PC-3 (cell line): ENCODE measurements at regions not wholly inside any gene's neighbourhood (a gene's known extent, or its start where the extent isn't known, plus 50 kb on each side); places are given as distances from the start of the nearest gene placed in this dataset.
A peak's percentile ranks its signal among the peaks of the same experiment; 100 is the strongest.

ENCODE experiments used
- ATAC-seq: fragments of 200-7000 bp; cut with Tn5 transposase; 2 replicates; pipeline ENCODE4 v1.9.1; 2020; ENCODE audit warnings: mild to moderate bottlenecking, moderate library complexity
- BruUV-seq: library from RNA; stranded (reverse); fragments of 400-500 nt; replicated peaks from 2 replicates; lab custom pipeline; 2021; lab: Mats Ljungman, UMichigan
- CTCF ChIA-PET: fragments of 300-600 bp; sonication (Branson Sonifier 250); formaldehyde crosslinking; loops from one replicate; lab custom pipeline; 2022; ENCODE audit warnings: antibody characterized with exemption; lab: Charles Lee
- POLR2A ChIA-PET: fragments of 300-600 bp; sonication (Branson Sonifier 250); formaldehyde crosslinking; loops from one replicate; lab custom pipeline; 2022; ENCODE audit warnings: antibody characterized with exemption; ENCODE audit not compliant: unreplicated experiment; lab: Charles Lee
- DNase-seq: peaks from one replicate; pipeline ENCODE4 v3.0.0-alpha.2; 2015
- H2AFZ ChIP-seq: fragments of 300-600 bp; sonication (generic); 2 replicates; pipeline ENCODE4 v1.6.0; 2016; ENCODE audit warnings: antibody characterized with exemption, low read length
- H3F3A ChIP-seq: fragments of 300-600 bp; sonication (generic); one replicate; pipeline ENCODE4 v1.6.0; 2017; ENCODE audit warnings: antibody characterized with exemption, low read length, control low read depth, mild to moderate bottlenecking; ENCODE audit not compliant: unreplicated experiment
- H3K27ac ChIP-seq: fragments of 300-600 bp; sonication (generic); 2 replicates; pipeline ENCODE4 v1.5.1; 2016; ENCODE audit warnings: mild to moderate bottlenecking, low read length
- H3K27me3 ChIP-seq: fragments of 300-600 bp; sonication (generic); 2 replicates; pipeline ENCODE4 v1.6.1; 2016; ENCODE audit warnings: low read length, mixed read lengths
- H3K36me3 ChIP-seq: fragments of 300-600 bp; sonication (generic); 2 replicates; pipeline ENCODE4 v1.6.1; 2016; ENCODE audit warnings: low read depth, mixed run types, low read length, mixed read lengths
- H3K4me1 ChIP-seq: fragments of 300-600 bp; sonication (generic); 2 replicates; pipeline ENCODE4 v1.5.1; 2016; ENCODE audit warnings: low read length; ENCODE audit not compliant: insufficient read depth
- H3K4me2 ChIP-seq: fragments of 300-600 bp; sonication (generic); 2 replicates; pipeline ENCODE4 v1.6.0; 2016; ENCODE audit warnings: low read length
- H3K4me3 ChIP-seq: fragments of 300-600 bp; sonication (generic); 2 replicates; pipeline ENCODE4 v1.5.1; 2016; ENCODE audit warnings: mild to moderate bottlenecking, low read length, mixed read lengths
- H3K79me2 ChIP-seq: fragments of 300-600 bp; sonication (generic); 2 replicates; pipeline ENCODE4 v1.6.1; 2017; ENCODE audit warnings: low read length, mixed read lengths
- H3K9ac ChIP-seq: fragments of 300-600 bp; sonication (generic); 2 replicates; pipeline ENCODE4 v1.6.0; 2016; ENCODE audit warnings: mild to moderate bottlenecking, low read length
- H3K9me2 ChIP-seq: fragments of 300-600 bp; sonication (generic); replicated peaks from 2 replicates; pipeline ENCODE4 v1.6.1; 2016; ENCODE audit warnings: mixed run types, low read length, mixed read lengths
- H3K9me3 ChIP-seq: fragments of 300-600 bp; sonication (generic); 2 replicates; pipeline ENCODE4 v1.6.1; 2016; ENCODE audit warnings: low read length, mixed read lengths
- H4K20me1 ChIP-seq: fragments of 300-600 bp; sonication (generic); 2 replicates; pipeline ENCODE4 v1.6.1; 2016; ENCODE audit warnings: low read length, mixed read lengths
- EZH2 ChIP-seq: fragments of 300-600 bp; sonication (generic); IDR thresholded peaks from one replicate; pipeline ENCODE4 v1.6.1; 2017; ENCODE audit warnings: antibody characterized with exemption, mild to moderate bottlenecking, low read length; ENCODE audit not compliant: unreplicated experiment
- EZH2phosphoT487 ChIP-seq: fragments of 300-600 bp; sonication (generic); IDR thresholded peaks from 2 replicates; pipeline ENCODE4 v1.6.1; 2018; ENCODE audit warnings: mild to moderate bottlenecking, antibody characterized with exemption, low read length, borderline replicate concordance
- intact Hi-C: fragments of 100-400 bp; cut with micrococcal nuclease; formaldehyde crosslinking; loops from 2 replicates; pipeline ENCODE4 v1.9.0; 2023
- TF ChIP-seq, protein P1 (sequence below): fragments of 300-600 bp; sonication (generic); conservative IDR thresholded peaks from 2 replicates; pipeline ENCODE4 v1.5.1; 2017; ENCODE audit warnings: antibody characterized with exemption, low read depth, mild to moderate bottlenecking, low read length

GRCh38 chr5:107147589-107147988, 523.1 kb downstream of the EFNA5 start:
- no TSS peak for BruUV-seq

DNA sequence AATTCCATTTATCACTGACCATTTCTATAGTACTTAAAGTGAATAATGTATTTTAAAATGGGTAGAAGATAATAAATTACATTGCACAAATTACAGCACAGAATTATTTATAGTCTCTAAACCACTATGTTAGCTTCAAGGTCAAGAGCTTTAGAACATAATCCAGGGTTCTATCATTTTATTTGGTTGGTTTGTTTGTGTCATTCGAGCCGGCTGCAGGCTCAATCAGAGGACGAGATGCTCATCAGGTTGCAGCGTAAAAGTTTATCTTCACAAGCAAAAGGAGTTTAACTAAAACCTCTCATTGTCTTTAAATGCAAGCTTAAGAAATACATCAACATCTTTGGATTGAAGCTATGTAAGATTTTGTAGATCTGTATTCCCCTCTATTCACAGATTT, 523.8 kb downstream of the EFNA5 start:
- Histone ChIP-seq H3F3A (no peaks in the 10 kb centered on the region), H3K79me2 (no peaks in the 10 kb centered on the region), H3K27me3 (no peaks in the 10 kb centered on the region), H3K27ac (no peak overlapping the region), H3K9me2 (no peaks in the 10 kb centered on the region), H3K4me2 (no peak overlapping the region), H3K36me3 (no peaks in the 10 kb centered on the region), H4K20me1 (no peaks in the 10 kb centered on the region), H3K4me3 (no peak overlapping the region), H3K9me3 (no peaks in the 10 kb centered on the region), H3K4me1 (no peaks in the 10 kb centered on the region), H3K9ac (no peak overlapping the region), H2AFZ (no peak overlapping the region)
- ATAC-seq = no peak
- TF ChIP-seq EZH2 (no peak), EZH2phosphoT487 (no peak)
- TF ChIP-seq, protein P1, sequence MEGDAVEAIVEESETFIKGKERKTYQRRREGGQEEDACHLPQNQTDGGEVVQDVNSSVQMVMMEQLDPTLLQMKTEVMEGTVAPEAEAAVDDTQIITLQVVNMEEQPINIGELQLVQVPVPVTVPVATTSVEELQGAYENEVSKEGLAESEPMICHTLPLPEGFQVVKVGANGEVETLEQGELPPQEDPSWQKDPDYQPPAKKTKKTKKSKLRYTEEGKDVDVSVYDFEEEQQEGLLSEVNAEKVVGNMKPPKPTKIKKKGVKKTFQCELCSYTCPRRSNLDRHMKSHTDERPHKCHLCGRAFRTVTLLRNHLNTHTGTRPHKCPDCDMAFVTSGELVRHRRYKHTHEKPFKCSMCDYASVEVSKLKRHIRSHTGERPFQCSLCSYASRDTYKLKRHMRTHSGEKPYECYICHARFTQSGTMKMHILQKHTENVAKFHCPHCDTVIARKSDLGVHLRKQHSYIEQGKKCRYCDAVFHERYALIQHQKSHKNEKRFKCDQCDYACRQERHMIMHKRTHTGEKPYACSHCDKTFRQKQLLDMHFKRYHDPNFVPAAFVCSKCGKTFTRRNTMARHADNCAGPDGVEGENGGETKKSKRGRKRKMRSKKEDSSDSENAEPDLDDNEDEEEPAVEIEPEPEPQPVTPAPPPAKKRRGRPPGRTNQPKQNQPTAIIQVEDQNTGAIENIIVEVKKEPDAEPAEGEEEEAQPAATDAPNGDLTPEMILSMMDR = no peak
- no TSS peak for BruUV-seq
- intact Hi-C loops = no loop called here
- no peak for DNase-seq
- POLR2A ChIA-PET = no interaction called here
- CTCF ChIA-PET = no interaction called here

More at GRCh38 chr5:107147589-107147988, 523.1 kb downstream of the EFNA5 start:
- no peak for DNase-seq
- Histone ChIP-seq H4K20me1 (no peaks in the 10 kb centered on the region), H3K27ac (no peak overlapping the region), H3K79me2 (no peaks in the 10 kb centered on the region), H3K9me3 (no peaks in the 10 kb centered on the region), H2AFZ (no peak overlapping the region), H3F3A (no peaks in the 10 kb centered on the region), H3K27me3 (no peaks in the 10 kb centered on the region), H3K4me1 (no peaks in the 10 kb centered on the region), H3K4me2 (no peak overlapping the region), H3K9me2 (no peaks in the 10 kb centered on the region), H3K4me3 (no peak overlapping the region), H3K9ac (no peak overlapping the region), H3K36me3 (no peaks in the 10 kb centered on the region)
- CTCF ChIA-PET = no interaction called here
- intact Hi-C loops = no loop called here
- POLR2A ChIA-PET = no interaction called here
- TF ChIP-seq EZH2 (no peak), EZH2phosphoT487 (no peak)
- TF ChIP-seq, protein P1 = no peak
- no peak for ATAC-seq

GRCh38 chr5:107135391-107135790, 535.3 kb downstream of the EFNA5 start:
- CTCF ChIA-PET = no interaction called here
- POLR2A ChIA-PET = no interaction called here
- ATAC-seq = peak; percentile 58

More at GRCh38 chr5:107135391-107135790, 535.3 kb downstream of the EFNA5 start:
- no peaks in the 10 kb centered on the region for H3K9me2 ChIP-seq
- H3K9ac ChIP-seq = no peak overlapping the region
- H3K4me1 ChIP-seq = peaks cover 11% of the 10 kb centered on the region
- H3K9me3 ChIP-seq = peaks cover 2% of the 10 kb centered on the region; the same call in 1 of the 2 replicates
- no peaks in the 10 kb centered on the region for H4K20me1 ChIP-seq
- intact Hi-C loops = loop anchor here (2.0 kb wide), 1 partner anchor 535 kb away; the partner anchor contains the start of gene EFNA5
- peak overlapping the region; percentile 48 for H3K4me2 ChIP-seq
- H3K4me3 ChIP-seq = no peak overlapping the region
- peak overlapping the region; percentile 26 for H3K27ac ChIP-seq
- H3F3A ChIP-seq = no peaks in the 10 kb centered on the region
- H3K27me3 ChIP-seq = no peaks in the 10 kb centered on the region
- no TSS peak for BruUV-seq
- peak overlapping the region; percentile 56 for H2AFZ ChIP-seq
- TF ChIP-seq, protein P1 = no peak
- TF ChIP-seq EZH2phosphoT487 = no peak
- TF ChIP-seq EZH2 = no peak
- H3K79me2 ChIP-seq = no peaks in the 10 kb centered on the region
- peak; percentile 58 for DNase-seq
- no peaks in the 10 kb centered on the region for H3K36me3 ChIP-seq
